CD4-positive, alpha-beta T cell treated with Interleukin-17A for 1 hour (primary cell): ENCODE measurements at regions not wholly inside any gene's neighbourhood (a gene's known extent, or its start where the extent isn't known, plus 50 kb on each side); places are given as distances from the start of the nearest gene placed in this dataset.

Experiments used
- DNase-seq: peaks from one replicate; pipeline ENCODE4 v3.0.0-alpha.2; 2020

- no peak for DNase-seq
These were observed 453.1 kb upstream of the MARCKS start for GRCh38 chr6:113403966-113404595.

DNA sequence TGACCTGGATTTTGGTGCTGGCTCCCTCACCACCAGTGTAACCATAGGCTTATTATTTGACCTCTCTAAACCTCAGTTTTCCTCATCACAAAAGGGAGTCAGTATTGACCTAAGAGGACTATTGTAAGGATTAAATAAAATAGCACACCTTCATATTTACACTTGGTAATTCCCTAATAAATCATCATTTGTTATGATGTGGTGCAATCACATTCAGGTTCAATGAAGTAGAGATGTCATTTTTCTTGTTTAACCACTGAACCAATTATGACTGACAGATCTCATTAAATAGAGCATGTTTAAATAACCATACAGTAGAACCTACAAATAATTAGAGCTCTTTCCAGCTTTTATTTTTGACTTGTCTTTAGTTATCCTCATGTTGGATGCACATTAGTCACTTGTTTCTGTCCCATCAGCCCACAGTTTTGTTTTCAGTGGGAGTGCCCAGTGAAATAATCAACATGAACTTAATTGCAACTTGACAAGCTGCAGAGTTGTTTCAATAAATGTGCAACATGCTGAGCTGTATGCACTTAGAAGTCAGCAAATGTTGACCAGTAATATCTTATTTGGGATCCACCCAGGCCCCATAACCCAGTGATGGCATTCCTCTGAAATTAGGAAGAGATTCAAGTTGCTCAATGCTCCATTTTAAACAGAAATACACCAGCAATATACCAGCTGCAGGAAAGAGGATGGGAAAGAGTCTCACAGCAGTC lies 451.7 kb upstream of the MARCKS start:
- no peak for DNase-seq

- DNase-seq = no peak
These were observed 451.0 kb upstream of the MARCKS start for GRCh38 chr6:113406048-113406695.

DNA sequence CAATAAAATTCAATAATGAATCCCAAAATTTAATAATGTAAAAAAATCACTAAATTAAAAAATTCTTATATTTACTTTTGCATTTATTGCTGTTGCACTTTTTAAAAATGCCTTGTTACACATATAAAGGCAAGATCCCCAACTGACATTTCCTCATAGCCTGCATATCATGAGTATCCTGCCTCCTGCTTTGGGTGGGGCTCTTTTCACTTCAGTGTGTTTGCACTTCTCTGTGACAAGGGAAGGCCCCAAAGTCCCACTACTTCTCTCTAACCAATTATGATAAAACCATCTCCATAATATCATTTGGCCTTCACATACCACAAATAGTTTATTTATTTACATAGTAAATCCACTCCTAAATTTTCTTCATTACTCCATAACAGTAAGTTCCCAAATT lies 446.1 kb upstream of the MARCKS start:
- no peak for DNase-seq

- no peak for DNase-seq
These were observed 444.4 kb upstream of the MARCKS start for GRCh38 chr6:113412589-113413357.

GRCh38 chr6:113414511-113414910 lies 442.6 kb upstream of the MARCKS start:
- no peak for DNase-seq

GRCh38 chr6:113416170-113416569 lies 441.0 kb upstream of the MARCKS start:
- DNase-seq = no peak

GRCh38 chr6:113420290-113420689 lies 436.9 kb upstream of the MARCKS start:
- DNase-seq = no peak

GRCh38 chr6:113421997-113422396 lies 435.1 kb upstream of the MARCKS start:
- DNase-seq = no peak

DNA sequence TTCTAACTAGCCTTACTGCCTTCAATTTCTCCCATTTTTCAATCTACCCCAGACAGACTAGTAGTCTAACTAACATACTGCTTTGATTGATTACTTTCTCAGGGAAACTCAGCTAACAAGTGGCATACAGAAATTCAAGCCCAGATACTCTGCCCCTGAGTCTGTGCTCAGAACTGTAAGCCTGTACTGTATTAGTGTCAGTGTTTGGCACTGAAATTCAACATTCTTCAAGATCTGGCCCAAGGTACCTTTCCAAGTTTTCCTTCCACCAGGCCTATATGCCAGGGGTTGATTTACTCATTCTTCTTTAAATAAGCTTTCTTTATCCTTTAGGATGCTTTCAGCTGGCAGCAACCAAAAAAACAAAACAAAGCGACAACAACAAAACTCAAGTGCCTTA lies 433.2 kb upstream of the MARCKS start:
- DNase-seq = no peak

- DNase-seq = no peak
These were observed 431.0 kb upstream of the MARCKS start for GRCh38 chr6:113425977-113426660.

DNA sequence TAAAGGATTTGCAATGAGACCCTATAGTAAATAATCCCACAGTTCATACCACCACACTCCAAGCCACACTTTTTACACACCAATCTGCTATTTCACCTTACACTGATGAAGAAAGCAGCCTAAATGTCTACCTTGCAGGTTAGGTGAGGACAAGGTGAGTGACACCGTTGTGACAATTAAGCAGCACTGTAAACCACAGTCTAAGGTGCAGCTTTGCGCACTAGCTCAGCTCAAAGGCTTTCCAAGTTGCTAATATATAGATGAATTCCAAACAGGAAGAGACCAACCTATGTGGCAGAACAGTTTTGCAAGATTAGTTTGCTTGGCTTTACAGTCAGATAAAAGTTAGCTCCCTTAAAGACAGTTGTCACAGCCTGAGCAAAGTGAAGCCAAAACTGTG lies 429.5 kb upstream of the MARCKS start:
- no peak for DNase-seq

DNA sequence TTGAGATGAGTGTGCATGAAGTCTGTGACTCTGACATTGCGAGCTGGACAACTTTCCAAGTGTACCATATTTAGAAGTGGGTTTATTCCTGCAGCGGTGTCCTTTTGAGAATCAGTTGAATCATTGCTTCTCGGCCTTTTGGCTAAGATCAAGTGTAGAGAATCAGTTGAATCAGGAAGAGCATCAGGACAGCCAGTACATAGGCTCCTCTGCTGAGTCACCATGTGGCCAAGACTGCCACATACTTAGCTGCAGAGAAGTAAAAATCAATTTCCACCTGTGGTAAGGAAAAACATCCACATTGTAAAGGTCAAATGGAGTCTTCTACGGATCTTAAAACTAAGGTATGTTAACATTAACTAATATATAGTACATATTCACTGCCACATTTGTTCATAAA lies 428.4 kb upstream of the MARCKS start:
- no peak for DNase-seq

- no peak for DNase-seq
These were observed 424.4 kb upstream of the MARCKS start for GRCh38 chr6:113432521-113433334.

GRCh38 chr6:113433335-113433991 lies 423.7 kb upstream of the MARCKS start:
- DNase-seq = no peak

- no peak for DNase-seq
These were observed 422.5 kb upstream of the MARCKS start for GRCh38 chr6:113434641-113435040.

DNA sequence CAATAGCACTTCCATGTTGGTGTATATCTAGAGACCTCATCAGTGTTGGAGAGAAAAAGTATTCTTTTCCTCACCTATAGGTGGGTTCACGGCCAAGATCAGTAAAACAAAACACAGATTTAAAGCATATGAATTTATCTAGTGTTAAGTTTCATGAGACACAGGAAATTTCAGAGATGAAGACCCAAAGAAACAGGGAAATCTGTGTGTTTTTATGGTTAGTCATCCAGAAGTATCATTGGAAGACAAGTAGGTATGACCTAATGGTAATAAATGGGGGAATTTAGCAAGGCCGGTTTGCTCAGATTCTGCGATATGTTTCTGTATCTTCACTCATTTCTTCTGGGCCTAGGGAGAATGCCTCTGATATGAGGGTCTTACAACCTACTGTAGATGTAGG lies 419.6 kb upstream of the MARCKS start:
- no peak for DNase-seq

- no peak for DNase-seq
These were observed 417.3 kb upstream of the MARCKS start for GRCh38 chr6:113439866-113440265.

GRCh38 chr6:113442040-113442439 lies 415.1 kb upstream of the MARCKS start:
- no peak for DNase-seq

GRCh38 chr6:113445201-113445600 lies 411.9 kb upstream of the MARCKS start:
- DNase-seq = no peak

GRCh38 chr6:113447088-113447831 lies 409.9 kb upstream of the MARCKS start:
- no peak for DNase-seq
